Embryonic facial prominence (tissue), 1 donor: ENCODE measurements at regions not wholly inside any gene's neighbourhood (a gene's known extent, or its start where the extent isn't known, plus 50 kb on each side); places are given as distances from the start of the nearest gene placed in this dataset.
"Not testable (repeated sequence)": the region's sequence is repeated elsewhere in the genome, so short reads cannot be mapped to it uniquely, and the experiment has no call there.

Source experiments
- DNase-seq: peaks from one replicate; pipeline ENCODE4 v3.0.0-alpha.2; 2016; ENCODE audit errors: extremely low spot score

- DNase-seq = no peak
Measured at GRCh38 chr6:28658475-28659249, 133.0 kb downstream of the GPX5 start.

GRCh38 chr6:28659250-28659566, 133.5 kb downstream of the GPX5 start:
- DNase-seq = no peak

- no peak for DNase-seq
Measured at GRCh38 chr6:28661097-28661713, 135.5 kb downstream of the GPX5 start.

GRCh38 chr6:28664870-28665396, 139.3 kb downstream of the GPX5 start:
- DNase-seq = no peak

GRCh38 chr6:28673417-28673786, 147.7 kb downstream of the GPX5 start:
- DNase-seq = no peak

- peak; percentile 58 for DNase-seq
Measured at GRCh38 chr6:28673787-28674671, 148.3 kb downstream of the GPX5 start.

GRCh38 chr6:28675600-28675999, 149.9 kb downstream of the GPX5 start:
- DNase-seq = no peak

GRCh38 chr6:28682542-28682941, 156.9 kb downstream of the GPX5 start:
- no peak for DNase-seq

GRCh38 chr6:28682956-28683685, 157.4 kb downstream of the GPX5 start:
- DNase-seq = not testable (repeated sequence)

- no peak for DNase-seq
Measured at GRCh38 chr6:28683945-28684538, 158.4 kb downstream of the GPX5 start.

- not testable (repeated sequence) for DNase-seq
Measured at GRCh38 chr6:28685960-28686359, 160.3 kb downstream of the GPX5 start.

- not testable (repeated sequence) for DNase-seq
Measured at GRCh38 chr6:28686446-28687027, 160.9 kb downstream of the GPX5 start.

- DNase-seq = not testable (repeated sequence)
Measured at GRCh38 chr6:28687309-28687981, 161.8 kb downstream of the GPX5 start.

GRCh38 chr6:28691991-28692390, 166.3 kb downstream of the GPX5 start:
- not testable (repeated sequence) for DNase-seq

- DNase-seq = no peak
Measured at GRCh38 chr6:28693033-28693750, 167.5 kb downstream of the GPX5 start.

GRCh38 chr6:28693751-28694443, 168.2 kb downstream of the GPX5 start:
- DNase-seq = no peak

- no peak for DNase-seq
Measured at GRCh38 chr6:28695715-28696114, 170.0 kb downstream of the GPX5 start.

- DNase-seq = no peak
Measured at GRCh38 chr6:28696167-28696566, 170.5 kb downstream of the GPX5 start.

- DNase-seq = no peak
Measured at GRCh38 chr6:28696682-28697081, 171.0 kb downstream of the GPX5 start.
